Fibroblast of gingiva (primary cell): ENCODE measurements at regions not wholly inside any gene's neighbourhood (a gene's known extent, or its start where the extent isn't known, plus 50 kb on each side); places are given as distances from the start of the nearest gene placed in this dataset.
"Not testable (repeated sequence)": the region's sequence is repeated elsewhere in the genome, so short reads cannot be mapped to it uniquely, and the experiment has no call there.

ENCODE experiments used
- DNase-seq: peaks from one replicate; pipeline ENCODE4 v3.0.0-alpha.2; 2011; ENCODE audit warnings: low read depth

DNA sequence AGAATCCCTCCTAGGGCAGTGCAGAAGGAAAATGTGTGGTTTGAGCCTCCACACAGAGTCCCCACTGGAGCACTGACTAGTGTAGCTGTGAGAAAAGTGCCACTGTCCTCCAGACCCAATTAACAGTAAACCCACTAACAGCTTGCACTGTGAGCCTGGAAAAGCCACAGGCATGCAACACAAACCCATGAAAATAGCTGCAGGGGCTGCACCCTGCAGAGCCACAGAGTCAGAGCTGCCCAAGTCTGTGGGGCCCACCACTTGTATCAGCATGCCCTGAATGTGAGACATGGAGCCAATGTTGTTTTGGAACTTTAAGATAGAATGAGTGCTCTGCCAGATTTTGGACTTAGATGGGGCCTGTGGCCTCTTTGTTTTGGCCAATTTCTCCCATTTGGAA, 119.8 kb upstream of the CDH9 start:
- no peak for DNase-seq

DNA sequence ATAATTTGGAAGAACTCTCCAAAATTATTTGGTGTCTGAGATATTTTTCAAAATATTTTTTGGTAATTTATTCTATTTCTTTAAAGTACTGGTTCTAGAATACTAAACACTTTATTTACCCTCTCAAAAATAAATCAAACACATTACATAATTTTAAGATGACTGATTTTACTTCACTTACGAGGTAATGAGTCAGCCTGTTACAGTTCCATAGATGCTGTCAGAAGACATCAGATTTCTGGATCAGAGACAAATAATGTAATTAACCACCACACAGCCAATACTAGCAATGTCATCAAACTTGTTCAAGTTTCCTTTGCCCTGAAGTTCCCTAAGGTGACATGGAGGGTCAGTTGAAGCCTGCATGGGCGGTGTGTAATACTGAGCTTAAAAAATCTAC, 106.1 kb upstream of the CDH9 start:
- no peak for DNase-seq

DNA sequence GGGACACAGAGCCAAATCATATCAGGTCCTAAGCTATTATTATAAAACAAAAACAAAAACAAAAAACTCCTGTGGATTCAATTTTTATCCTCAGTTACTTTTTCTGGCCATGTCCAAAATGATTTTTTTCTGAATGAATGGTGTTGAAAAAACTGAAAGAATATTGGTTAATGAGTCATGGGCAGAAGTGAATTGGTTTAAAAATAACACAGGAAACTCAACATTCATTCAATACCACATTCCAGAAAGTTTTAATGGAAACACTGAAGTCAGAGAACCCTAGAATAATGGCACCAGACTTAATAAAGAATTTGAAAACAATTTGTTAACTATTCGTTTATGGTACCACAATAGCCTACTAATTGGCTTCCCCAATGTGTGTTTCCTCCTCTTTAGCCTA, 102.4 kb upstream of the CDH9 start:
- DNase-seq, result no peak

DNA sequence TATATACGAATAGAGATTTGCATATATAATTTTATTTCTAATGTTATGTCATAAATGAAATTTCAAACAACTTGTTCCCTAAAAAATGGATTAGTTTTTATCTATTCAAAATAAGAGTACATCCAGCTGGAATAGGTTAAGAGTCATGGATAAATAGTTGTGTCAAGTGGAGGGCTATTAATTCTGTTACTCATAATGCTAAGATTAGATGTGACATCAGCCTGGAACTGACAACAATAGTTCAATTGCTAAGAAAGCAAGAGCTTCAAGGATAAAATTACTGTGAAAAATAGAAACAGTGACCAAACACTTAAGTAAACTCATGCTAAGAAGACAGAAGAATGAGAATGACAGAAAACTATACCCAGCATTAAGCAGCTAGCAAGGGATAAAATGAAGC, 92.2 kb upstream of the CDH9 start:
- DNase-seq, result no peak

DNA sequence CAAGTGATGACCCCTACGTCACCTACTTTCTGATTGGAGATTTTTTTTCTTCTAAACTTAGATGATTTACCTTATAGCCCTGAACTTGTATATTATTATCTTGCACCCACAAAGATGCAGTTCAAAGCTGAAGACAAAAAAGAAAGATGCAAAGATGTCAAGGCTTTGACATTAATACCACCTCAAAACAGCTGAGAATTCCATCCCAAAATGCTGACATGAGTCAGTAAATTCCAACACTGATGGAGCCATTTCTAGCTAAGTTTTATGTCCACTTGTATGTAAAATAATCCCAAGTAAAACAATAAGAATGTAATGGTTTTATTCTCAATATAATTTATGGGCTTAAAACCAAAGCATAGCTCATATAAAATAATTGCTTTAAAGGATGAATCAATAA, 91.5 kb upstream of the CDH9 start:
- no peak for DNase-seq

DNA sequence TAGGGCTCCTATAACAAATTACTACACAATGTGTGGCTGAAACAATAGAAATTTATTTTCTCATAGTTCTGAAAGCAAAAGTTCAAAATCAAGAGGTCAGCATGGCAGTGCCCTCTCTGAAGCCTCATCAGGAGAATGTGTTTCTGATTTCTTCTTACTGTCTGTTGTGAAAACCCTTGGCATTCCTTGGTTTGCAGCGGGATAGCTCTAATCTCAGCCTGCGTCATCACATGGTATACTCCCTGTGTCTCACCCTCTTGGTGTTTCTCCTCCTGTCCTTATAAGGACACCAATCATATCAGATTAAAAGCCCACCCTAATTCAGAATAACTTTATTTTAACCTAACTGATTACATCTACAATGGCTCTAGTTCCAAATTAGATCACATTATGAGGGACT, 87.5 kb upstream of the CDH9 start:
- DNase-seq, result no peak

DNA sequence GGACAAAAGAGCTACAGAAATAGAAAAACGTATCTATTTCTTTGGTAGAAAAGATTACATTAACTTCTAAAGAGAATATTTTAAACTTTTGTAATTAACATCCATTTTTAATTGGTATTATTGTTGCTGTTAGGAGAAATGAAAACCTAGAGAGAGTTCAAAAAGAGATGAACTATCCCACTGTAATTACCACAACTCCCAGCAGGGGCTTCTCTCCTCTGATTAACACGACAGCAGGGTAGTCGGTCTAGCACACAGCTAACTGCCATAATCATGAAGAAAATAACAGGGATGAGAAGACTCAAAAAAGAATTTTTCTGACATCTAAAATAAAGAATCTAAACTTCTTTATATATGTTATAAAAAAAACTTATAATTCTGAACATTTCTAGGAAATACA, 86.2 kb upstream of the CDH9 start:
- no peak for DNase-seq

DNA sequence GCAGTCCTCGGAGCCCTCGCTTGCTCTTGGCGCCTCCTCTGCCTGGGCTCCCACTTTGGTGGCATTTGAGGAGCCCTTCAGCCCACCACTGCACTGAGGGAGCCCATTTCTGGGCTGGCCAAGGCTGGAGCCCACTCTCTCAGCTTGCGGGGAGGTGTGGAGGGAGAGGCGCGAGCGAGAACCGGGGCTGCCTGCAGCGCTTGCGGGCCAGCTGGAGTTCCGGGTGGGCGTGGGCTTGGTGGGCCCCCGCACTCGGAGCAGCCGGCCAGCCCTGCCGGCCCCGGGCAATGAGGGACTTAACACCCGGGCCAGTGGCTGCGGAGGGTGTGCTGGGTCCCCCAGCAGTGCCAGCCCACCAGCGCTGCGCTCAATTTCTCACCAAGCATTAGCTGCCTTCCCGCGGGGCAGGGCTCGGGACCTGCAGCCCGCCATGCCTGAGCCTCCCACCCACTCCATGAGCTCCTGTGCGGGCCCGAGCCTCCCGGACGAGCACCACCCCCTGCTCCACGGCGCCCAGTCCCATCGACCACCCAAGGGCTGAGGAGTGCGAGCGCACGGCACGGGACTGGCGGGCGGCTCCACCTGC, 81.4 kb upstream of the CDH9 start:
- not testable (repeated sequence) for DNase-seq

DNA sequence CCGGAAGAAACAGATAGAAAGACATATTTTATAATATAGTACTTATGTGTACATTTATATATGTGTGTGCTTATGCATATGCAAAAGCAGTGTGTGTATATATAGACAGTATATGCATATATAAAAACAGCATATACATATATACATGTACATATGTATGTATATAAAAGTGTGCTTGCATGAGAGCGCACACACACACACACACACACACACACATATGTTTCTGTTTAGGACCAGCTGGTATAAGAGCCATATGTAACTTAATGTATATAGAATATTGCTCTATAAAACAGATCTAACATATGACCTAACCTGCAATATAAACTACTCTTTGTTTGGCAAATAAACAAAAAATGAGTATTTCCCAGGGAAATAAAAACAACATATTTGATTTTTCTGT, 65.1 kb upstream of the CDH9 start:
- DNase-seq, result no peak

DNA sequence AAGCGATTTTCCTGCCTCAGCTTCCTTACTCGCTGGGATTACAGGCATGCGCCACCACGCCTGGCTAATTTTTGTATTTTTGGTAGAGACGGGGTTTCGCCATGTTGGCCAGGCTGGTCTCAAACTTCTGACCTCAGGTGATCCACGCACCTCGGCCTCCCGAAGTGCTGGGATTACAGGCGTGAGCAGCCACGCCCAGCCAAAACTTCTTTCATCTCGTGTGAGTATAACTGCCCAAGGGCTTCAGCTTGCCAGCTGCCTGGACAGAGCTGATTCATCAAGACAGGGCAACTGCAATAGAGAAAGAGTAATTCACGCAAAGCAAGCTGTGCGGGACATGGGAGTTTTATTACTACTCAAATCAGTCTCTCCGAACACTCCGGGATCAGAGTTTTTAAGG, 57.4 kb upstream of the CDH9 start:
- DNase-seq, result not testable (repeated sequence)

DNA sequence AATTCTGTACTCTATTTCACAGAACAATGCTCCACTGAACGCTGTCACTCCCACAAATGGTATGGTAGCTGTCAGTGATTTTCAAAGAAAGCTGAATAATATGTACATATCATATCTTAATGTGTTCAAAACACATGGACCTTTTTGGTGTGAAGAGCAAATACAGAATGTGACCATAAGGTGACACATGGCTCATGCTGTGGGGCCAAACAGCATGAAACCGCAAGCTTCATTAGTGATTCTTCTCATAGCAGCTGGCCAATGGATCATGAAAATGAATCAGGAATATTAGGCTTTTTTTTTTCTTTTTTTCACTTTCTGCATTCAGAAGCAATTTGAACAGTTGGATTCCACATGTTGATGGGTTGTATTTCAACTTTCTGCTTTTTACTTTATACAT, 54.9 kb upstream of the CDH9 start:
- DNase-seq, result no peak

DNA sequence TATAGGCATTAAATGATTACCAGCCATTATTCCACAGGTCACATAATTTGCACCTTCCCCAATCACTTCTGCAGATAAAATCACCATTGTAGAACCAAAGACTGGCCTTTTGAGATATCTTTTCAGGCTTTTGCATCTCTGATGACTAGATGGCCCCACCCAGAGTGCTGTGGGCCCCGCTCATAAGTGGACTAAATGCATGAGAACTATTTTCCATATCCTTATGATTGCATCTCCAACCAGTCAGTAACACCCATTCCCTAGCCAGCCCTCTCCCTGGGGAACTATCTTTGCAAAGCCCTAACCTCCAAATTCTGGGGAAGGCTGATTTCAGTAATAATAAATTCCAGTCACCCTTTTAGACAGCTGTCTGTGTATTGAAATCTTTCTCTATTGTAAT, 53.5 kb upstream of the CDH9 start:
- no peak for DNase-seq

DNA sequence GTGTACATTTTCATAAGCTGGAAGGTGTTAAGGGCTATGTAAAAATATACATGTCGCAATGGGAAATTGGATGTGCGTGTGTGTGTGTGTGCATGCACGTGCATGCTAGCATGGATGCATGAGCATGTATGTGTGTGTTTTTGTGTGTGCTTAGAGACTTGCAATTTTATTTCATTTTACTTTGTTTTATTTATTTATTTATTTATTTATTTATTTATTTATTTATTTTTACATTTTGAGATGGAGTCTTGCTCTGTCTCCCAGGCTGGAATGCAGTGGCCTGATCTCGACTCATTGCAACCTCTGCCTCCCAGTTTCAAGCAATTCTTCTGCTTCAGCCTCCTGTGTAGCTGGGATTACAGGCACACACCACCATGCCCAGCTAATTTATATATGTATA, 50.4 kb upstream of the CDH9 start:
- not testable (repeated sequence) for DNase-seq
